ENCODE measurements at regions not wholly inside any gene's neighbourhood (a gene's known extent, or its start where the extent isn't known, plus 50 kb on each side); places are given as distances from the start of the nearest gene placed in this dataset.

DNA sequence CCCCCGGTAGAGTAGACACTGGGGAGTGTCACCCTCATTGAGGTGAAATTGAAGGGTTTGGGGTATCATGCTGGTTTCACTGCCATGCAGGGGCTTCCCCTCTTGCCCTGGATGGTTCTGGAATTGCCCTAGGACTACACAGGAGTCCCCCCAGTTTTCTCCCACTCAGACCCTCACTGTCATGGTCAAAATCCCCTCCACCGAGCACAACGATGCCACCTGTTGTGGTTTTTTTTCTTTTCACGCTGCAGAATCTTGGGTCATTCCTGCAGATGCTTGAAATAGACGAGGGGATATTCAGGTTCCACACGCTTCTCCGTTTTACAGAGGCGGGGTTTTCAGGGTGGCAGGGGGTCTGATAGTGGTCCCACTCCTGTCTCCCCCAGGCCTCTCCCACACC is 255.6 kb downstream of the ENGASE start:
- TF ChIP-seq, protein P1, sequence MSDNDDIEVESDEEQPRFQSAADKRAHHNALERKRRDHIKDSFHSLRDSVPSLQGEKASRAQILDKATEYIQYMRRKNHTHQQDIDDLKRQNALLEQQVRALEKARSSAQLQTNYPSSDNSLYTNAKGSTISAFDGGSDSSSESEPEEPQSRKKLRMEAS (IDR thresholded peaks at IDR 0.05; ENCODE audit: low read depth, low read length) = no peak
- TF ChIP-seq, protein P2, sequence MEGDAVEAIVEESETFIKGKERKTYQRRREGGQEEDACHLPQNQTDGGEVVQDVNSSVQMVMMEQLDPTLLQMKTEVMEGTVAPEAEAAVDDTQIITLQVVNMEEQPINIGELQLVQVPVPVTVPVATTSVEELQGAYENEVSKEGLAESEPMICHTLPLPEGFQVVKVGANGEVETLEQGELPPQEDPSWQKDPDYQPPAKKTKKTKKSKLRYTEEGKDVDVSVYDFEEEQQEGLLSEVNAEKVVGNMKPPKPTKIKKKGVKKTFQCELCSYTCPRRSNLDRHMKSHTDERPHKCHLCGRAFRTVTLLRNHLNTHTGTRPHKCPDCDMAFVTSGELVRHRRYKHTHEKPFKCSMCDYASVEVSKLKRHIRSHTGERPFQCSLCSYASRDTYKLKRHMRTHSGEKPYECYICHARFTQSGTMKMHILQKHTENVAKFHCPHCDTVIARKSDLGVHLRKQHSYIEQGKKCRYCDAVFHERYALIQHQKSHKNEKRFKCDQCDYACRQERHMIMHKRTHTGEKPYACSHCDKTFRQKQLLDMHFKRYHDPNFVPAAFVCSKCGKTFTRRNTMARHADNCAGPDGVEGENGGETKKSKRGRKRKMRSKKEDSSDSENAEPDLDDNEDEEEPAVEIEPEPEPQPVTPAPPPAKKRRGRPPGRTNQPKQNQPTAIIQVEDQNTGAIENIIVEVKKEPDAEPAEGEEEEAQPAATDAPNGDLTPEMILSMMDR (IDR thresholded peaks at IDR 0.05; ENCODE audit: low read depth, low read length) = no peak
